HL-60 (cell line): ENCODE measurements at regions not wholly inside any gene's neighbourhood (a gene's known extent, or its start where the extent isn't known, plus 50 kb on each side); places are given as distances from the start of the nearest gene placed in this dataset.

ENCODE experiments used
- CTCF ChIP-seq: IDR thresholded peaks from one replicate; pipeline ENCODE4 v1.5.1; 2011; ENCODE audit warnings: low read length, control low read depth, inconsistent platforms; ENCODE audit not compliant: insufficient read depth
- GABPA ChIP-seq: IDR thresholded peaks from 2 replicates; pipeline ENCODE4 v1.6.1; 2012; ENCODE audit warnings: low read depth
- POLR2AphosphoS5 ChIP-seq: IDR thresholded peaks from 2 replicates; pipeline ENCODE4 v1.6.1; 2012; ENCODE audit warnings: low read depth
- REST ChIP-seq: IDR thresholded peaks from 2 replicates; pipeline ENCODE4 v1.6.1; 2012; ENCODE audit warnings: low read depth; ENCODE audit not compliant: insufficient replicate concordance
- SPI1 ChIP-seq: IDR thresholded peaks from 2 replicates; pipeline ENCODE4 v1.6.1; 2012; ENCODE audit warnings: low read depth, mild to moderate bottlenecking, borderline replicate concordance

GRCh38 chr16:26497896-26498295 is 568.8 kb upstream of the C16orf82 start:
- TF ChIP-seq CTCF (no peak), POLR2AphosphoS5 (no peak), REST (no peak), GABPA (no peak), SPI1 (no peak)
